Muscle of back (tissue), 3 donors: ENCODE measurements at regions not wholly inside any gene's neighbourhood (a gene's known extent, or its start where the extent isn't known, plus 50 kb on each side); places are given as distances from the start of the nearest gene placed in this dataset.
A peak's percentile ranks its signal among the peaks of the same experiment; 100 is the strongest.

Experiments used
- DNase-seq, 3 donors: peaks; one replicate each; pipeline versions ENCODE4 v3.0.0 to v3.0.0-alpha.2; 2013

- DNase-seq: peak in 1 of 3 donors; percentile 64
Measured at GRCh38 chr10:3723766-3724165, 61.2 kb downstream of the KLF6 start.

GRCh38 chr10:3720228-3721019, 64.6 kb downstream of the KLF6 start:
- DNase-seq: peak; percentile 25 to 45 (median 33)

DNA sequence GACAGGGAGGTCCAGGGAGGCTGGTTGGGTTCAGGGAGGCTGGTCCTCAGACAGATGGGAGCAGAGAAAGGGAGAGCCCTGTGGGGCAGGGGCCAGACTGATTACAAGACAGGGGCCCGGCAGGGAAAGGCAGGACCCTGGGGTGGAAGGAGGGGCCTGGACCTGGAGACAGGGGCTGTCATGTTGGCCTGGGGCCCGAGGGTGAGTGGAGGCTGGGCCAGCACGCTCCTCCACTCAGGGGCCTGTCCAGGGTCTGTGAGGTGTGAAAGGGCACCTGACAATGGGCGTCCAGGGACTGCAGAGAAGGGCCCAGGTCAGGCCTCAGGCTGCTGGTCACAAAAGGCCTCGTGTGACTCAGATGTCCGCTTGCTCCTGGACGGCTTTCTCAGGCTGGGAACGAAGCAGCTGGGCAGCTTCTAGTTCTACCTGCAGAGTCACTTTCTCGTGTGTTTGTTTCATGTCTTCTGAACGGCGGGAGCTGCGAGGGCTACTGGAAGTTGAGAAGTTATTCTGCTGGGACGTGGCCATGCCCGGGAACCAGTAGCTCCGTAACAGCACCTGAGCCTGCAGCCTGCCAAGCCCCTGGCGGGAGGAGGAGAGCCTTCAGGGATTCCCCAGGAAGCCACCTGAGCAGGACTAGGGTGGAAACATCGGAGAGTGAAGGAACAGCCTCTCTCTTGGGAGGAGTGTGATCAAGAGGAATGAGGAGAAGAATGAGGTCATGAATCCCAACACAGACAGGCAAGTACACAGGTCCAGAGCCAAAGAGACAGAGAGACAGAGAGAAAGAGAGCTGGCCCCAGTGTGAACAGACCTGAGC, 65.8 kb downstream of the KLF6 start:
- no peak for DNase-seq

GRCh38 chr10:3716093-3716492, 68.9 kb downstream of the KLF6 start:
- DNase-seq: no peak

DNA sequence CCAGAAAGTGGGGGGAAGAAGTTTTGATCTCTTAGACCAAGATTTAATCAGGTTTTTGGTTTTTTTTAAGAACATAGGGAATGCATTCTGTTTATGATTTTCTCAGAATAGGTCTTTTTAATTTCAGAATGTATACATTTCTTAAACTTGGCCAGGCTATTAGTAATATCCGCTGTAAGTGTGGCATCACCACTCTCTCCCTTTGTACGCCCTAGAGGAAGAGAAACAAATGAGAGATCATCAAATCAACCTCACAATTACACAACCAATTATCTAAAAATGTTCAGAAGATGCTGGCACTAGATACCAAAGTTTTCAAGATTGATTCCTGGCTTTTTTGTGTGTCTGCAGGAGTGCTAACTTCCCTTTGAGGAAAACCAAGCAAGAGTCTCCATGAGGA, 70.0 kb downstream of the KLF6 start:
- DNase-seq: no peak

GRCh38 chr10:3714531-3714930, 70.5 kb downstream of the KLF6 start:
- DNase-seq: no peak

DNA sequence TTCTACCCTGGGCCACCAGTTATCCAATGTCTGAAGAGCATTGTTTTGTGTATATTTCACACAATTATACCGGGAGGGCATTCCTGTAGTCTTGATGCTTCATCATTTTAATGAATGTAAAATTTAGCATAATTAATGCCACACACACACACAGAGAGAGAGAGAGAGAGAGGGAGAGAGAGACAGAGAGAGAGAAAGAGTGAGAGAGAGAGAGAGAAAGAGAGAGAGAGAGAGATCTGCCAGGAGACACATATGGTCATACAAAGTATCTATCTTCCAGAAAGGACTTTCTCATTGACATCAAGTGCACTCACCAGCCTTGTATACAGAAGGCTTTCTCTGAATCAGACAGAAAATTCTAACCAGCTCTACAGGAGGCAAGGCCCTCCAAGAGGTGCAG, 72.3 kb downstream of the KLF6 start:
- no peak for DNase-seq

GRCh38 chr10:3711918-3712317, 73.1 kb downstream of the KLF6 start:
- no peak for DNase-seq

DNA sequence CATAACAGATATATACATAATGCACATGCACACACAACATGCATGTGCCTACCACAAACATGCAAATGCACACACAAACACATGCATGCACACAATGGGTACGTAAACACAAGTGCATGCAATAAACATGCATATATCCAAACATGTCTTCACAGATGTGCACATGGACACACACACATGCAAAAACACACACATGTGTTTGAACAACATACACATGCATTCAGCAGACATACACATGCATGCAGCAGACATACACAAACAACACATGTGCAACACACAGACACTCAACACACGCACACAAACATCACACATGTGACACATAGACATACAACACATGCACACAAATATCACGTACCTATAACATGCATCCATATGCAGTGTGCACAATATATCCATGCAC, 74.2 kb downstream of the KLF6 start:
- no peak for DNase-seq

DNA sequence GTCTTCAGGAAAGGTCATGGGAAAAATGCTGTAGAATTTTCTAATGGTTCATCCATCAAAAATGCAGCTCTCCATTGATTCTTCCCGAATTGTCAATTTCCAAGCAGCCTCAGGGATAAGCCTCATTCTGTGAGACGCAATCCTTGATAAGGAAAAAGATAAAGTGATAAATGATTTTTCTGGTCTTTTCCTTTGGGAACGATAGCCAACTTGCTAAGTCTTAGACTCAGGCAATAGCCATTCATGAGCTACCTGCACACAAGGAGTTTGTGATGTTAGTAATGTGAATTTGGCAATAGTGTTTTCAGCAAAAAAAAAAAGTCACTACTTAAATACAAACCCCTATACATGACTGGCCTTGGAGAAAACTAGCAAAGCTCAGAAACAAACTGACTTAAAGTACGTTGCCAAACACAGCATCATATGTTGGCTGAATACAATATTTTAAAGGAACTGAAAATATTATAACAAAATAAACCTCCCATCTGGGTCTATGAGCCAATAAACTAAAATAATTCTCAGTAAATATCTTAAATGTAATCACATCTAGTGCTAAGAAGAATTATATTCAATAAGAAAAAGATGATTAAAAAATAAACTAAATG, 75.5 kb downstream of the KLF6 start:
- DNase-seq: peak; percentile 28 to 70 (median 55)

GRCh38 chr10:3708852-3709251, 76.2 kb downstream of the KLF6 start:
- no peak for DNase-seq

DNA sequence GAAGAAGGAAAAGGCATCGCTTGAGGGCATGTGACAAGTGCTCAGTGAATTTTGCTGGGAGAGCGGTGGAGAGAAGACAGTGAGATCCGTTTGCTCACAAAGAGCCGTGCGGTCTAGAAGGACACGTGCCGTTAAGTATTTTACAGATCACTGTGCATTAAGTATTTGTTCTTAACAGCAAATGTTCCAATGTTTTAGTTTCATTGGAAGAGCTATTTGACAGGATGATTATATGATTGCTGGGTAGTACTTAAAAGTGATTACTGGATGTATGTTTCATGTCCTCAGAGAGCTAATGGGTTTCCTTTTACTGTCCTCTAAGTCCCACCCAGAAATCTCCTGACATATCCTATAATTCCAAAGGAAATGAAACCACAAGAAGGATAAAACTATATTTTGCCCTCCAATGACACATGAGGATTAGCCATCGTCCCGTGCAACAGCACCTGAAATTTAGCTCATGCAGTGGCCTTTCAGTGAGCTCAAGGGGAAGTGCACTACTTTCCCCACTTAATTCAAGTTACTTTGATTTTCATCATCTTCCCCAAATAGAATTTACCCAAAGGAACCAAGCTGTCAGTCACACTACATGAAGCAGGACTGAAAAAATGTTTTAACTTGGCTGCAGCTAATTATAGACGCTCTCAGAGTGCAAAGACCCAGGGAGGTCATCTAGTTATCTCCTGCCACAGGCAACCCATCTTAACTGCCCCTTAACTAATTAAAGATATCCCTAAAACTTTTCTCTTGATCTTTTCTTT, 80.3 kb downstream of the KLF6 start:
- DNase-seq: no peak

DNA sequence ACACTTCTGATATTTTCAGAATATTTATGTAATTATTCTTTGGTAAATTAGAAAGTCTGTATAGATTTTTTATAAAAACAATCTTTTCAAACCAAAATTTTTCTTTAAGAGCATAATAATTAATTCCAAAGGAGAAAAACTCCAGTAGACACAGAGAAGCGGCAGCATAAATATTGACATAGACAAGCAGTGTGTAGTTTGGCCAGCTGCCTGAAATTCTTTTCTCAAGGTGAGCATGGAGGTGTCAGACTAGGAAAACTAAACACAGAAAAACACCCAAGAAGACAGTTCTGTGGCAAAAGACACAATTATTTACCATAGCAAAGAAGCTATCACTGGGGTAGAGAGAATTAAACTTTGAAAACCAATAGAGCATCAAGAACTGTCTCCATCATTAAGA, 82.4 kb downstream of the KLF6 start:
- no peak for DNase-seq

DNA sequence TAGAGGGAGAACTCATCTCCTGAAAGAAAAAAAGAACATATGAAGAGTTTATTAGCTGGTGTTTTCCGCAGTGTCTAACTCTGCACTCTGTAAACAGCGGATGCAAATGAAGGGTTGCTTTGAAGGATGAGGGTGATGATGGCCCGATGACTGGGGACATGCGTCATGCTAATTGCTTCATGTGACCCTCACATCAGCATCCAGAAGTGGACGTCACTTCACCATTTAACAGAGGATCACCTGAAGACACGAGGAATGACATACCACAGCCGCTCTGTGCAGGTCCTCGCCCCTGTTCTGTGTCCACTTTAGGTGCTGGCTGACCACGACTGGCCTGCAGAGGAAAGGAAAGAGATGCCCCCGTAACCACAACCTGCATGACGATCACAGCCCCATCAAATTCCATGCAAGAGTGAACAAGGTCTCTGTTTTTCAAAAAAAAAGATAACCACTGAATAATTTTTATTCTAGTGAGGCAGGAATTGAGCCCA, 82.9 kb downstream of the KLF6 start:
- no peak for DNase-seq

- no peak for DNase-seq
Measured at GRCh38 chr10:3701491-3701890, 83.5 kb downstream of the KLF6 start.

GRCh38 chr10:3700531-3701076, 84.4 kb downstream of the KLF6 start:
- DNase-seq: no peak

DNA sequence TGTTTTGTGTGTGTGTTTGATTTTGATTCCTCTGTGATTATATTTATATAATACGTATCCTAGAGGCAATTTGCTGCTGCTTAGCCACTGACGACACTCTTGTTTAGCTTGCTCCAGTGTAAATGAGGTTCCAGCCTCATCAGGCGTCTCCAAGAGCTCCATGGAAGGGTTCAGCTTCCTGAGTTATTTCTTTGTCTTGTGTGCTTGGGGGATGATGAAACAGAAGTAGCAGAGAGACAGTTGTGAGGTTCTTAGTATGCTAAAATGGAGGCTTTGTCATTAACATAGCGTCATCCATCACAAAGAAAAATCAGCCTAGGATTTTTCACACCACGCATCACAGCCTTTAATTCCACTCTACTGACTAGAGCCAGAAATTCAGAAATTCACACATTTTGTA, 85.1 kb downstream of the KLF6 start:
- no peak for DNase-seq

- no peak for DNase-seq
Measured at GRCh38 chr10:3698312-3698711, 86.7 kb downstream of the KLF6 start.

DNA sequence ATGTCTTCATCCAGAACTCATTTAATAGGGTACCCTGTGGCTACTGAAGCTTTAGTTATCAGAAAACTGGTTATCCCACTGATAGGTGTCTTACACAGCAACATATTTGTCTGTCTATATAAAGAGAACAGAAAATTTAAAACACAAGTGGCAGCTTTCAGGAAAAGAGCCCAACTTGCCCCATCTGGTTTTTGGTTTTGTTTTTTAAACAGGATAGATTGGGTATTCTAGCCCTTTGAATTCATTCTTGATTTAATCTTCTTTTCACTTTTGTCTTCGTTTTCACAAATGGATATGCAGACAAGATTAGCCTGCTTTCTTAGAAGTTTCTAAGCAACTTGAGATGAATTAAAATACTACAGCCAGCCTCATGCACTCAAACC, 91.3 kb downstream of the KLF6 start:
- DNase-seq: no peak

- DNase-seq: no peak
Measured at GRCh38 chr10:3693022-3693697, 91.8 kb downstream of the KLF6 start.

GRCh38 chr10:3692387-3692999, 92.5 kb downstream of the KLF6 start:
- DNase-seq: no peak
